GM18505 (cell line): ENCODE measurements at regions not wholly inside any gene's neighbourhood (a gene's known extent, or its start where the extent isn't known, plus 50 kb on each side); places are given as distances from the start of the nearest gene placed in this dataset.
"Not testable (repeated sequence)": the region's sequence is repeated elsewhere in the genome, so short reads cannot be mapped to it uniquely, and the experiment has no call there.

Experiments
- ATAC-seq: cut with Tn5 transposase; IDR thresholded peaks from one replicate; pipeline ENCODE4 v1.9.1; 2021; ENCODE audit not compliant: unreplicated experiment
- POLR2A ChIP-seq: IDR thresholded peaks from 4 replicates; pipeline ENCODE4 v1.6.1; 2011; ENCODE audit warnings: borderline replicate concordance; ENCODE audit not compliant: insufficient read depth, insufficient read length; ENCODE audit errors: extremely low read depth

- no peak for ATAC-seq
- TF ChIP-seq POLR2A = no peak
Measured at GRCh38 chr14:100416921-100417860, 94.1 kb downstream of the SLC25A47 start.

GRCh38 chr14:100419856-100420255 lies 96.7 kb downstream of the SLC25A47 start:
- no peak for ATAC-seq
- no peak for TF ChIP-seq POLR2A

GRCh38 chr14:100421756-100422470 lies 98.8 kb downstream of the SLC25A47 start:
- no peak for TF ChIP-seq POLR2A
- no peak for ATAC-seq

- no peak for TF ChIP-seq POLR2A
- no peak for ATAC-seq
Measured at GRCh38 chr14:100422556-100423316, 99.6 kb downstream of the SLC25A47 start.

- TF ChIP-seq POLR2A = no peak
- ATAC-seq = no peak
Measured at GRCh38 chr14:100423317-100424010, 100.3 kb downstream of the SLC25A47 start.

- TF ChIP-seq POLR2A = no peak
- ATAC-seq = no peak
Measured at GRCh38 chr14:100424504-100425428, 101.6 kb downstream of the SLC25A47 start.

- TF ChIP-seq POLR2A = no peak
- ATAC-seq = no peak
Measured at GRCh38 chr14:100425429-100425827, 102.3 kb downstream of the SLC25A47 start.

- no peak for ATAC-seq
- TF ChIP-seq POLR2A = no peak
Measured at GRCh38 chr14:100426314-100426713, 103.2 kb downstream of the SLC25A47 start.

- TF ChIP-seq POLR2A = no peak
Measured at GRCh38 chr14:100427166-100427565, 104.0 kb downstream of the SLC25A47 start.

GRCh38 chr14:100428727-100429126 lies 105.6 kb downstream of the SLC25A47 start:
- TF ChIP-seq POLR2A = no peak
- no peak for ATAC-seq

More at GRCh38 chr14:100427166-100427565, 104.0 kb downstream of the SLC25A47 start:
- no peak for ATAC-seq

GRCh38 chr14:100429537-100429936 lies 106.4 kb downstream of the SLC25A47 start:
- no peak for TF ChIP-seq POLR2A
- no peak for ATAC-seq

GRCh38 chr14:100430571-100430970 lies 107.4 kb downstream of the SLC25A47 start:
- no peak for ATAC-seq
- no peak for TF ChIP-seq POLR2A

- not testable (repeated sequence) for ATAC-seq
Measured at GRCh38 chr14:100431461-100431860, 108.3 kb downstream of the SLC25A47 start.
